ENCODE measurements at regions not wholly inside any gene's neighbourhood (a gene's known extent, or its start where the extent isn't known, plus 50 kb on each side); places are given as distances from the start of the nearest gene placed in this dataset.

- no peak for DNase-seq (ENCODE audit: low spot score)
Measured at GRCh38 chr2:56102866-56103265, 80.9 kb upstream of the CCDC85A start.

DNA sequence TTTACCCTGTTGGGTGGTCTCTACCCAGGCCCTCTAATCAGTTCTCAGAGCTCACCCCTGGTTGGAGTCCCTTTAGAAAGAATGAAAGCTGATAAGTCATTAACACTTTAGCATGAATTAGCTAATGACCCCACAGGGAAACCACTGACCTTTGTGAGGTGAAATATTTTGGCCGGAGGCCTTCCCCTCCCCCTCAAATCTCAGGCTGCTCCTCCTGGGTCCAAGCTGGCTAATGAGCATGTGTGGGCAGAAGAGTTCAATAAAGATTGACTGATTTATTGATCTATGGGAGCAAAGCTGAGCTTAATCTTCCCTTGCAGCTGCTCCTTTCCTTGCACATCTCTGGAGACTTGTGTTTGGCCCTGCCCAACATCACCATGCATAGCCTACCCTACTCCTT is 78.8 kb upstream of the CCDC85A start:
- no peak for DNase-seq (ENCODE audit: low spot score)

- no peak for DNase-seq (ENCODE audit: low spot score)
Measured at GRCh38 chr2:56107502-56108220, 76.1 kb upstream of the CCDC85A start.

GRCh38 chr2:56108806-56109205 is 75.0 kb upstream of the CCDC85A start:
- DNase-seq (ENCODE audit: low spot score) = no peak

DNA sequence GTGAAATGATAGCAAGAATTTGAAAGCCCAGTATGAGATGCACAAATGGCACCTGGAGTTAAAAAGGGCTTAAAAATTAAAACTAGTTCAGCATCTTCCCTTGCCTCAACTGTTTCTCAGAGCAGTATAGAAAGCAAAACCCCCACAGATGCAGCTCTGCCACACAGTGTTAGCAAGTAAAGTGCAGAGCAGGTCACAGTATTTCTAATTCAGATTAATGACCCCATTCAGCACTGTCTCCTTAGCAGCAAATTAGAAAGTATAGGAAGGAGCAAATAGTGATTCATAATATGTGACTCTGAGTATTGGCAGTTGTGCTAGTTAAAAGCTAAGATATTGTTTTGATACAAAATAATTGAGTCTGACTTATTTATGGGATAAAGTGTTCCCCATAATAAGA is 73.8 kb upstream of the CCDC85A start:
- DNase-seq (ENCODE audit: low spot score) = no peak

DNA sequence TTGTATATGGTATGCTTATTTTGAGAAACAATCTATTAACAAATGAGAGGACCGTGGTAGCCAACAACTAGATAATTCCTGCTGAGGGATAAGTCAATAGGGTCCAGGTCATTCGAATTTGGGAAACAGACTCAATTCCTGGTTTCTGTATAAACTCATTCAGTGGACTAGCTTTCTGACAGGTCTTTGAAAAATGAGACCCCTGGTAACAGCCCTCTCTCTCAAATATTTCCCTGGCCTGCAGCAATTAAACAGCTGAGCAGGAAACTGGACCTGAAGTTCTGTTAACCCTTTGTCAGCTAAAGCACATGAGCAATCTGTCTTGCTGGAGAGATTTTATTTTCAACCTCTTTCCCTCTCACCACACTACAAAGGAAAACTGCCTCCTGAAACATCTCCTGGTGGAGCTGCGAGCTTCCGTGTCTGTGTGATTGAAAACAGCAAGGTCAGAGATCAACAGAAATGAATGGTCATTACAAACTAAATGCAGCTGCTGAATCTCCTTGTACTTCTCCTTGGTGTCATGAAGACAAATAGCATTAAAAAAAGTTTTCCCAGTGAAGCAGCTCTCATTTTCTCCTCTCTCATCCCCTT is 70.3 kb upstream of the CCDC85A start:
- DNase-seq (ENCODE audit: low spot score) = no peak

DNA sequence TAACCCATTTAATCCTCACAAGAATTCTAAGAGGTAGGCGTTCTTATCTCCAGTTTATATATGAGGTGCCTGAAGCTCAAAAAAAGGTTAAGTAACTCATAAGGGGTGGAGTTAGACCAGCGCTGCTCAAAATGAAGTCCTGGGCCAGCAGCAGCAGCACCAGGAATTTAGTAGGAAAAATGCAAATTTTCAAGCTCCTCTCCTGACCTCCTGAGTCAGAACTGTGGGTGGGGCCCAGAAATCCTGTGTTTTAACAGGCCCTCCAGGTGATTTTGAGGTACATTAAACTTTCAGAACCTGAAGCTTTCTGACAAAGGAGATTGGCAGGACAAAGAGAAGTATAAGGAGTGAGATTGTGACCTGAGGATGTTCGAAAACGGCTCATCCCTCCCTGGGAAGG is 66.0 kb upstream of the CCDC85A start:
- DNase-seq (ENCODE audit: low spot score) = no peak

- DNase-seq (ENCODE audit: low spot score) = no peak
Measured at GRCh38 chr2:56118474-56118873, 65.3 kb upstream of the CCDC85A start.

GRCh38 chr2:56121995-56122394 is 61.8 kb upstream of the CCDC85A start:
- DNase-seq (ENCODE audit: low spot score) = no peak

- DNase-seq (ENCODE audit: low spot score) = no peak
Measured at GRCh38 chr2:56123538-56123937, 60.3 kb upstream of the CCDC85A start.

GRCh38 chr2:56127010-56127409 is 56.8 kb upstream of the CCDC85A start:
- no peak for DNase-seq (ENCODE audit: low spot score)

DNA sequence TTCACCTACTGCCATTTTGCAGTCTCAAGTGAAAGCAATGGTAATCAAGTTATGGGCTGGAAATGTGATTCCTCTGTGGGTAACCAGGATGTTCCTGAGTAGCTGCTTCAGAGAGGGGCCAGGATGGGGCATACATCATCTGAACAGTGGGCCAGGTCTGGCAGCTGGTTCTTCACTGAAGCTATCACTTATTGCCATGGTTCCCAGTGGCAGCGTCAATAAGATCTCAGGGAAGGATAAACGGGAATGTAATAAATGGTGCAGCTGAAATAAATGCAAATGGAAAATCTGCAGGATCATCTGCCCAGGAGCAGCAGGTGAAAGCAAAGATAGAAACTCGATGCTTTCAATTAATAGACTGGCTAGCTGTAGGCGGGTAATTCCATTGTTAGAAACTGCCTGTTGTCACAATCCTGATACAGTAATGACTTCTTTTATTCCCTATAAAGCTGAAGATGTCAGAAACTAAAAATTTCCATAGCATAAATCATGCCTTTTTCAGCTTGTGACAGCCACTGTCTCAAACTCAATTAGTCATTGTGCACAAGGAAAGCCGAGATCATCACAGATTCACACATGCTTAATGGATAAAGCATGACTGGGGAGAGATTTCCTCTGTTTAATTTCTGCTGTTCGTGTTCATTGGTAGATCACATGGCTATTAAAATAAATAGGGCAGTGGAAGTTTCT is 56.2 kb upstream of the CCDC85A start:
- peak; percentile 18 for DNase-seq (ENCODE audit: low spot score)

DNA sequence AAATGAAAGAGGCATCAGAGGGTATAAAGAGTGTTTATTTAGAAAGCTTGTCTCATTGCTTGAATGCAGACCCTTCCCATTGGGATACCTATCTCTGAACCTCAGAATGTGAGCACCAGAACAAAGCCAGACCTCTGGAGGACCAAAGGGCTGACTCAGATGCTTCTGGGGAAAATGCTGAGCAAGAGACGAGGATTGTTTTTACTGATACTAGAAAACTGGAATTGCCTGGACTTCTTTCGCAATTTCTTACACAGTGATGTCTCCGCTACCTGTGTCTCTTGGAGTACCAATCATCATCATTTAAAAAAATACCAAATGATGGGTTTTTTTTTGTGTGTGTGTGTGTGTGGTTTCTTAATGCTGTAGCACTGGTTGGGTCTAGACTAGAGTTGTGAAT is 55.6 kb upstream of the CCDC85A start:
- no peak for DNase-seq (ENCODE audit: low spot score)

DNA sequence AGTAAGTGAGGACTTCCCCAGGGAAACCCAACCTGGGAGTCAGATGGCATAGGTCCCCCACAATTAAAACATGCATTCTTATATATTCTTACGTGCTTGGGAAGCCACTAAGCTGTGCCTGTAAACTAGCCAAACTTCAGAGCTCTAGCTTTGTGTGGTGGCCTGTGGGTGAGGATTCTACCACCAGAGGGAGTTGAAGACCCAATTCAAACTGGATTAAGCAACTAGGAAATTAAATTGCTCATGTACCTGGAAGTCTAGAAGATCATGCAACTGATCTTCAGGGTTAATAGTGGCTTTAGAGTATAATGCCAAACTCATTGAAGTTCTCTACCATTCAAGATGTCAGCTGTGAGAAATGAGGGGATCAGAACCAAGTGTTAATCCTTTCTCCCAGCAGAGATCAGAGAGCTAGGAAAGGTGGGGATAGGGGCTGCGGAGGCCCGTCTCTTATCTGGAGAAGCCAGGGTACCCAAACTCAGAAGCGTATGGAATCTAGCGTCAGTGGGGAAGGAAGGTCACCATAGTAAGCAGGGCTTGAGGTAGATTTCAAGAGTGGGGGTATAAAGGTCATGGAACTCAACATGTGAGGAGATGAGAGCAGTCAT is 53.2 kb upstream of the CCDC85A start:
- DNase-seq (ENCODE audit: low spot score) = peak; percentile 65

GRCh38 chr2:56132138-56132537 is 51.7 kb upstream of the CCDC85A start:
- peak; percentile 69 for DNase-seq (ENCODE audit: low spot score)

GRCh38 chr2:56133441-56133840 is 50.3 kb upstream of the CCDC85A start:
- DNase-seq (ENCODE audit: low spot score) = no peak

- no peak for DNase-seq (ENCODE audit: low spot score)
Measured at GRCh38 chr2:56133931-56134629, 49.7 kb upstream of the CCDC85A start.

Data from Ammon's horn (tissue), 1 donor.